Stimulated activated CD4-positive, alpha-beta T cell treated with anti-CD3 and anti-CD28 coated beads, Interleukin-15, amount 100 ng/mL, for 1 hour (primary cell): ENCODE measurements at regions not wholly inside any gene's neighbourhood (a gene's known extent, or its start where the extent isn't known, plus 50 kb on each side); places are given as distances from the start of the nearest gene placed in this dataset.
"Not testable (repeated sequence)": the region's sequence is repeated elsewhere in the genome, so short reads cannot be mapped to it uniquely, and the experiment has no call there.

Experiments
- DNase-seq, 2 donors: peaks; one replicate each; pipeline ENCODE4 v3.0.0-alpha.2; 2020; ENCODE audit warnings: low read depth in 1 of 2, low spot score in 1 of 2

- no peak for DNase-seq
These were observed 680.5 kb downstream of the QKI start for GRCh38 chr6:164095056-164095455.

DNA sequence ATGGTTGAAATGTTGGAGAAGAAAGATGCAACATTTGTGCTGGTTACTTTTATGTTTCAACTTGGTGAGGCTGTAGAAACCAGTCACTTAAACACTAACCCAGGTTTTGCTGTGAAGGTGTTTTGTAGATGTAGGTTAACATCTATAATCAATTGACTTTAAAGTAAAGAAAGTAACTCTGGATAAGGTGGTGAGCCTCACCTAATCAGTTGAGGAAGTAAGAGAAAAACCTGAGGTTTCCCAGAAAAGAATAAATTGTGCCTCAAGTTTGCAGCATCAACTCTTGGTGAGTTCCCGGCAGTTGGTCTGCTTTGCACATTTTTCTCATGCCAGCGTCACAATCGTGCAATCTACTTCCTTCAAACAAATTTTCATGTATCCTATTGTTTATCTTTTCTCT, 673.4 kb downstream of the QKI start:
- DNase-seq: no peak

DNA sequence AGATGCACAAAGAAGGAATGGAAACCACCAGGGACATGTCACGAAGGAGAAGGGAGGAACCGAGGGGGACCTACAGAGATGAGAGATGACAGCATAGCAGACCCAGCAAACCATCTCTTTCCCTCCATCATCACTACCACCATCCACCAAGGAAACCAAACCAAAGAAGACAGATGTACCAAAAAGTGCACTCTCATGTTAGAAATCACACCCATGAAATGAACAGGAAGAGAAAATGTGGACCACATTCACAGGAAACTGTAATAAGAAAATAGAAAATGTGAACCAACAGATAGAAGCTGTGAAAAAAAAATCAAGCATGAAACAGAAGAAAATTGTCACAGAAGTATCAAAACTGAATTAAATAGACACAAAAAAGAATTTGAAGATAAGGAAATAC, 672.7 kb downstream of the QKI start:
- no peak for DNase-seq

DNA sequence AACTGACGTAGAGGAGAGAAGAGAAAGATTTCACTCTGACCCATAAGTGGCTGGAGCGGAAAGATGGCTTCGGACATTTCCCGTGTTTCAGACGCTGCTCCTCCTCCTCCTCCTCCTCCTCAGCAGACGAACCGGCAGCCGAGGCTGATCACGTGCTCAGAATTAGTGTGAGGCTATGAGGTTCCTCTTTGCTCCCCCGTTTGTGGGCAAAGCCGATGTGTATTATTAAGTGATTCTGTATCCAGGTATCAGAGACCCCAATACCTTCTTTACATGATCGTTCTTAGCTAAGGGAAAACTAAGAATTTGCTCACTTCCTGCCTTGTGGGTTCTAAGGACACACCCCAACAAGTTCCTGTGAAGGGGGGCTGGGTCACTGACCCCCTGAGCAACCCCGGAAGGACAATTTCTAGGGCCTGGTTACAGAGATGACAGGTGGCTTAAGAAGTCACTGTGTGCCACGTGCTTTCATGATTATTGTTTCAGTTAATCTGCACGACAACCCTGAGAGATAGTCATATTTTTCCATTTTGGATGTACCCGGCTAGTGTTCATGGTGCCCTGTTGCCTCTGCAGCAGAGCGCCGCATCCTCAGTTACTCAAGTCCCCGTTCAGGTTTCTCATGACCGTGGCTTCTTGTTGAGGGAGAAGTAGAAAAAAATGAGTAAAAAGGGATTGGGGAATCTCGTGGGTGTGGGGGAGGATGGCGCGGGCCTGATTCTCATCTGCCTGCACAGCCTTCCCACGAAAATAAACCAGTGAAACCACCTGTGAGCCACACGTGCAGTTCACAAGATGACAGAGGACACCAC, 671.8 kb downstream of the QKI start:
- DNase-seq: no peak

GRCh38 chr6:164085091-164086075, 670.9 kb downstream of the QKI start:
- DNase-seq: no peak

GRCh38 chr6:164079275-164079600, 664.7 kb downstream of the QKI start:
- no peak for DNase-seq

GRCh38 chr6:164078532-164079274, 664.2 kb downstream of the QKI start:
- no peak for DNase-seq

GRCh38 chr6:164076818-164077532, 662.5 kb downstream of the QKI start:
- DNase-seq: not testable (repeated sequence)

DNA sequence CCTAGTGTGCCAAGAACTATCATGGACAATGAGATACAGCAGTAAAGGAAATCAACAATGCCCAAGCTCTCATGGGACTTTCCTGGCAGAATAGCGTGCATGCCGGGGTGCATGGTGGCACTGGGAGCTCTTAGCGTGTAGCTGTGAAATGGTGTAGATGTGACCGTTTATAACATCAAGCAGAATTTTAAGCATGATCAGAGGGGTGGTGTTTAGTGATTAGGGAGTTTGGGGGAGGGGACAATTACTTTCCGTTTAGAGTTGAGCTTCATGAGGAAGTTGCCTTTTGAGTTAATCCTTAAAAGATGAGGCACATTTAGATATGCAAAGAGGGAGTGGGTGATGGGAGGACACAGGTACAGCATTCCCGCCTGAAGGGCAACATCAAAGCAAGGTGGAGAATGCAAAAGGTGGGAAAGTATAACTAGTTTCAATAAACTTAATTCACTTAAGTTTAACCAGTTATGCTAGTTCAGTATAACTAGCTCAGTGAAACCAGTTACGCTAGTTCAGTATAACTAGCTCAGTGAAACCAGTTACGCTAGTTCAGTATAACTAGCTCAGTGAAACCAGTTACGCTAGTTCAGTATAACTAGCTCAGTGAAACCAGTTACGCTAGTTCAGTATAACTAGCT, 661.6 kb downstream of the QKI start:
- no peak for DNase-seq

DNA sequence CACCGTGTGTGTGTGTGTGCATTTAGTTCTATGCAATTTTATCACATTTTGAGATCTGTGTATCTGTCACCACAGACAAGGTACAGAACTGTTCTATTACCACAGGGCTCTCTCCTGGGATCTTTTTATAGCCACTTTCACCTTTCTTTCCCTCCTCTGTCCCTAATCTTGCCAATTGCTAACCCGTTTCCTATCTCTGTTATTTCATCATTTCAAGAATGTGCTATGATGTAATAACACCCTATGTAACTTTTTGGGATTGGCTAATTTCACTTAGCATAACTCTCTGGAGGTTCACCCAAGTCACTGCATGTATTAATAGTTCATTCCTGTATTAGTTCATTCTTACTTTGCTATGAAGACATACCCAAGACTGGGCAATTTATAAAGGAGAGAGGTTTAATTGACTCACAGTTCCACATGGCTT, 657.7 kb downstream of the QKI start:
- DNase-seq: no peak

DNA sequence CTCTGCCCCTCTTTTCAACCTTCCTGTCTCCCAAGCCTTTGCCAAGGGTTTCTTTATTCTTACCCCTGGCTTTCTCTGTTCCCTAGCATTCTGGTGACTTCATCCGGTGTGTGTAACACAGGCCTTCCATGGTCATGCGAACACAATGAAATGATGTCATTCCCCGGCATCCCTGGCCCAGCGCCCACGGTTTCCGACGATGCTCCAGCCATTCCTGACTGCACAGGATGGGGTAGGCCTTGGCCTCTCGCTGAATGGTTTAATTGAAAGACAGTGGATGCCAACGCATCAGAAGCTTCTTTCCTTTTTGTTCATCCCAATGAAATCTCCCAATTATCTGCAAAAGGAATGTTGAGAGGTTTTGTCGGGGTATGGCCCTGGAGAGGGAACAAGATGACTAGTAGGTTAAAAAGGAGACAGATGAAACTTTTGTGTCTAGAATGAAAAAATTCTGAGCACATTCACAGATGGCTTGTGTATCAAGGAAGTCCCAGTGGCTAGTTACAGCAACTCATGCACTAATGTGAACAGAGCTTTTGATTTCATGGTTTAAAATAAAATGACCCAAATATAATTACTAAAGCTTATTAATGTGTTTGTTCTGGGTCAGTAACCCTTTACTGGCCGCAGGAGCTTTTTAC, 655.0 kb downstream of the QKI start:
- DNase-seq: no peak

GRCh38 chr6:164068527-164068926, 654.0 kb downstream of the QKI start:
- DNase-seq: no peak

DNA sequence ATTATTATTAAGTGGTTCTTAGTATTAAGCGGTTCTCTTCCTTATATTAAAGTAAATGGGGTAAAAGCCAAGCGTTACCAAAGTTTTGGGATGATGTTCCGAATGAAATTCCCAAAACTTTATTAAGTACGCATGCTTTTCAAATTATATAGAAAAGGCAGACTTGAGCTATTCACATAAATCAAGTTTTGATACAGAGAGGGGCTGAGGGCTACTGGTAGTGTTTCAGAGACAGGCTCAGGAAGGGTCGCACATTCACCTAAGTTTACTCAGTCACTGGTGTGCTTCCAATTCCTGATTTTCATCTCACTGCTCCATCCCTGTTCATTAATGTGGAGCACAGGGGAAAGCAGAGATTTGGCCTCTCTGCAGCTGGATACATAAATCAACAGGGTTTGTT, 652.2 kb downstream of the QKI start:
- no peak for DNase-seq

DNA sequence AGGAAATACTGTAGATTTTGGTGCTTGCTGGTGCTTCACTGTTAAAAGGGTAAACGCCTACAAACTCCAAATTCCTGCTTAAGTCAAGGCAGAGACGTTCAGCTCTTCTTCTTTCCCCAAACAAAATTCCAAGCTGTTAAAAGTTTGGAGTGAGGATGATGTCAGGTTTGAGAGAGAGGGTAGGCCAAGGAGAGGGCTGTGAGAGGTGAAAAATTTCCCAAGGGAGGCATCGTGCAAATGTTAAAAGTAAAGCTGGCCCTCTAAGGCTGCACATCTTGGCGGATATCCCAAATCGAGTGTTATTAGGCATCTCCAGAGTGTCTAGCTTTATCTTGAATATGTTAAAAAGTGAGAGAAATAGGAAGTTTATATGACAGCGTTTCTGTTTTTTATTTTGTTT, 651.8 kb downstream of the QKI start:
- DNase-seq: no peak

DNA sequence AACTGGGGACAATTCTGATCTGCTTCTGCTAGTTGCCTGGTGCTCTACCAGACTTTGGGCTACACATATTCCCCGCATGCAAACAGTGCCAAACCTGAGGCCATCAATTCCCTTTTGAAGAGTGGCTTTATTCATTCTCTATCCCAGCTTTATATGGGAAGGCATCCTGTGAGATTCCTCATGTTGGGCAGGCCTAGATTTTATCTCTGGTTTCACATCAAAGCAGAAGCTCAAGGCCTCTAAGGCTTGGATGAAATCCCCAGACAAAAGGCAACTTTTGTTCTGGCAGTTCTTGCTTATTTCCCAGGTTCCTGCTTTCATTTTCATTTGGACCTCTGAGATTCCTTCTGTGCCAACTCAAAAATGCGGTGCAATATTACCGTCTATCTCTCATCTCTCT, 648.8 kb downstream of the QKI start:
- DNase-seq: no peak

- DNase-seq: no peak
These were observed 648.4 kb downstream of the QKI start for GRCh38 chr6:164062872-164063271.

DNA sequence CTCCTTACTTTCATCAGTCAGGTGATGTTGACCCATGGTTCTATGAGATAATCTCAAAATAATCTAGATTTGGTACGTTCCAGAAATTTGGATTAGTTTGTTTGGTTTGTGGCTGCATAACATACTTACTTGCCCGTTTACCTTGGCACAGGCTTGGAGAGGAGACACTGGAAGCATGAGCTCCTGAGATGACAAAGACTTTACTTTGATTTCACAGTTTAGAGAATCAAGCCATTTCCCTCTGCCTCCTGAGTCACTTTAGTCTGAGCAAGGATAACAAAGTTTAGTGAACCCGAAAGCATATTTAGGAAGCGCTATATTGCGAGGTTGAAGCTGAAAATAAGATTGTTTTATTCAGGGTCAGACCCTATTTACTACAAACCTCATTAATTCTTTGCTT, 643.4 kb downstream of the QKI start:
- DNase-seq: no peak

DNA sequence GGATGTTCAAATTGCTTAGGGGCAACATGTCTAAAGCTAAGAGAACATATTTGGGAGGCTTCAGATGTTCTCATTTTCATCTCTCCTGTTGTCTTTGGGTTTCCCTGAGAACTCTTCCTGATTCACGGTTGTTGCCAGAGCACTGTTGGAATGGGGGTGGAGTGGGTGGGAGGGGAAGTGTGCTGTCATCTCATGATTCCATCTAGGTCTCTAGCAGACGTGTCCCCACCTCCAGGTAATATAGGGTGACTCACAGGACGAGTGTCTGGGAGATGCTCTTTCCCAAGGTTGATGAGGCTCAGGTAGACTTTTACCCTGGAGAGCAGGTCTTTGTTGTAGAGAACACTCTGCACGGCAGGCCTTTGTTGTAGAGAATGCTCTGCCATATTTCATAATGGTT, 636.9 kb downstream of the QKI start:
- DNase-seq: no peak

DNA sequence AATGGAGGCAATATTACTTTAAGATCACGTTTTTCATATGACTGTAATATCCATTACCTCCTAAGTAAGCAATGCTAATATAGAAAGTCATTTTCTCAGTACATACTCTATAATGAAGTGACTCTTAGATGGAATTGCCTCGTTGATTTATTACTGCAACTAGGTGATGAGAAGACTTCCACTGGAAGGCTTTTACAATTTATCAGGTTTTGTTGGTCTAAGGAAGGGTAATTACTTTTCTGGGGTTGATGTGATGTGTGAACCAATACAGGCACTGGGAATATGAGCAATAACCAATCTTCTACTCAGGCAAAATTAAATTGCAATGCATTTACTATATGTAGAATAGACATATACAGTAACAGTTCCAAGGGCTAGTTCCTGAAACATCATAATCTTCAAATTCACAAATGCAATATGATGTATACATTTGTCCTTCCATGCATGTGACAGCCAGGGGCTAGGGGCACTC, 635.0 kb downstream of the QKI start:
- no peak for DNase-seq
